OCI-LY7 (cell line): ENCODE measurements at regions not wholly inside any gene's neighbourhood (a gene's known extent, or its start where the extent isn't known, plus 50 kb on each side); places are given as distances from the start of the nearest gene placed in this dataset.

ENCODE experiments used
- EZH2phosphoT487 ChIP-seq: fragments of 200-600 bp; sonication (generic); IDR thresholded peaks from 2 replicates; pipeline ENCODE4 v1.6.1; 2018; ENCODE audit warnings: low read depth, borderline replicate concordance, mild to moderate bottlenecking, mixed run types, antibody characterized with exemption, low read length, moderate library complexity, mixed read lengths
- TF ChIP-seq, protein P1 (sequence below): fragments of 200-600 bp; sonication (generic); conservative IDR thresholded peaks from 2 replicates; pipeline ENCODE4 v1.5.1; 2014; ENCODE audit warnings: mild to moderate bottlenecking, antibody characterized with exemption, low read length, moderate library complexity, mixed read lengths

- TF ChIP-seq, protein P1, sequence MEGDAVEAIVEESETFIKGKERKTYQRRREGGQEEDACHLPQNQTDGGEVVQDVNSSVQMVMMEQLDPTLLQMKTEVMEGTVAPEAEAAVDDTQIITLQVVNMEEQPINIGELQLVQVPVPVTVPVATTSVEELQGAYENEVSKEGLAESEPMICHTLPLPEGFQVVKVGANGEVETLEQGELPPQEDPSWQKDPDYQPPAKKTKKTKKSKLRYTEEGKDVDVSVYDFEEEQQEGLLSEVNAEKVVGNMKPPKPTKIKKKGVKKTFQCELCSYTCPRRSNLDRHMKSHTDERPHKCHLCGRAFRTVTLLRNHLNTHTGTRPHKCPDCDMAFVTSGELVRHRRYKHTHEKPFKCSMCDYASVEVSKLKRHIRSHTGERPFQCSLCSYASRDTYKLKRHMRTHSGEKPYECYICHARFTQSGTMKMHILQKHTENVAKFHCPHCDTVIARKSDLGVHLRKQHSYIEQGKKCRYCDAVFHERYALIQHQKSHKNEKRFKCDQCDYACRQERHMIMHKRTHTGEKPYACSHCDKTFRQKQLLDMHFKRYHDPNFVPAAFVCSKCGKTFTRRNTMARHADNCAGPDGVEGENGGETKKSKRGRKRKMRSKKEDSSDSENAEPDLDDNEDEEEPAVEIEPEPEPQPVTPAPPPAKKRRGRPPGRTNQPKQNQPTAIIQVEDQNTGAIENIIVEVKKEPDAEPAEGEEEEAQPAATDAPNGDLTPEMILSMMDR, result no peak
- no peak for TF ChIP-seq EZH2phosphoT487
Measured at GRCh38 chr7:109318136-109318535, 748.5 kb downstream of the DNAJB9 start.
